Kidney epithelial cell (primary cell): ENCODE measurements at regions not wholly inside any gene's neighbourhood (a gene's known extent, or its start where the extent isn't known, plus 50 kb on each side); places are given as distances from the start of the nearest gene placed in this dataset.

ENCODE experiments used
- DNase-seq: peaks from one replicate; pipeline ENCODE4 v3.0.0-alpha.2; 2010; ENCODE audit warnings: low read depth
- H3K27me3 ChIP-seq: 2 replicates; pipeline ENCODE4 v1.6.0; 2011; ENCODE audit warnings: low read length; ENCODE audit not compliant: control insufficient read depth, insufficient read depth
- H3K36me3 ChIP-seq: 2 replicates; pipeline ENCODE4 v1.5.1; 2011; ENCODE audit warnings: low read length; ENCODE audit not compliant: control insufficient read depth, insufficient read depth
- H3K4me3 ChIP-seq: 2 replicates; pipeline ENCODE4 v1.5.1; 2011; ENCODE audit warnings: low read depth, mild to moderate bottlenecking, control low read depth, low read length
- TF ChIP-seq, protein P1 (sequence below): IDR thresholded peaks from 2 replicates; pipeline ENCODE4 v1.5.1; 2011; ENCODE audit warnings: mild to moderate bottlenecking, moderate library complexity, low read length, control low read depth, inconsistent platforms; ENCODE audit not compliant: insufficient read depth, poor library complexity, severe bottlenecking

- TF ChIP-seq, protein P1, sequence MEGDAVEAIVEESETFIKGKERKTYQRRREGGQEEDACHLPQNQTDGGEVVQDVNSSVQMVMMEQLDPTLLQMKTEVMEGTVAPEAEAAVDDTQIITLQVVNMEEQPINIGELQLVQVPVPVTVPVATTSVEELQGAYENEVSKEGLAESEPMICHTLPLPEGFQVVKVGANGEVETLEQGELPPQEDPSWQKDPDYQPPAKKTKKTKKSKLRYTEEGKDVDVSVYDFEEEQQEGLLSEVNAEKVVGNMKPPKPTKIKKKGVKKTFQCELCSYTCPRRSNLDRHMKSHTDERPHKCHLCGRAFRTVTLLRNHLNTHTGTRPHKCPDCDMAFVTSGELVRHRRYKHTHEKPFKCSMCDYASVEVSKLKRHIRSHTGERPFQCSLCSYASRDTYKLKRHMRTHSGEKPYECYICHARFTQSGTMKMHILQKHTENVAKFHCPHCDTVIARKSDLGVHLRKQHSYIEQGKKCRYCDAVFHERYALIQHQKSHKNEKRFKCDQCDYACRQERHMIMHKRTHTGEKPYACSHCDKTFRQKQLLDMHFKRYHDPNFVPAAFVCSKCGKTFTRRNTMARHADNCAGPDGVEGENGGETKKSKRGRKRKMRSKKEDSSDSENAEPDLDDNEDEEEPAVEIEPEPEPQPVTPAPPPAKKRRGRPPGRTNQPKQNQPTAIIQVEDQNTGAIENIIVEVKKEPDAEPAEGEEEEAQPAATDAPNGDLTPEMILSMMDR = no peak
- H3K27me3 ChIP-seq = no peaks in the 10 kb centered on the region
- no peaks in the 10 kb centered on the region for H3K36me3 ChIP-seq
- DNase-seq = no peak
- no peak overlapping the region for H3K4me3 ChIP-seq
Measured at GRCh38 chr7:33702514-33703054, 202.8 kb upstream of the BMPER start.

- TF ChIP-seq, protein P1 = no peak
- Histone ChIP-seq H3K27me3 (no peaks in the 10 kb centered on the region), H3K4me3 (no peak overlapping the region), H3K36me3 (no peaks in the 10 kb centered on the region)
- no peak for DNase-seq
Measured at GRCh38 chr7:33705333-33705833, 200.0 kb upstream of the BMPER start.

- Histone ChIP-seq H3K27me3 (no peaks in the 10 kb centered on the region), H3K4me3 (no peak overlapping the region), H3K36me3 (no peaks in the 10 kb centered on the region)
- no peak for DNase-seq
- TF ChIP-seq, protein P1 = no peak
Measured at GRCh38 chr7:33706186-33706585, 199.2 kb upstream of the BMPER start.

- TF ChIP-seq, protein P1 = no peak
- no peak overlapping the region for H3K4me3 ChIP-seq
- no peaks in the 10 kb centered on the region for H3K36me3 ChIP-seq
- no peak for DNase-seq
- no peaks in the 10 kb centered on the region for H3K27me3 ChIP-seq
Measured at GRCh38 chr7:33706771-33707200, 198.6 kb upstream of the BMPER start.

- Histone ChIP-seq H3K4me3 (no peak overlapping the region), H3K27me3 (no peaks in the 10 kb centered on the region), H3K36me3 (no peaks in the 10 kb centered on the region)
- no peak for DNase-seq
- TF ChIP-seq, protein P1 = no peak
Measured at GRCh38 chr7:33707427-33707826, 197.9 kb upstream of the BMPER start.

GRCh38 chr7:33710608-33711007, 194.7 kb upstream of the BMPER start:
- DNase-seq = no peak
- H3K4me3 ChIP-seq = no peak overlapping the region
- H3K27me3 ChIP-seq = no peaks in the 10 kb centered on the region
- H3K36me3 ChIP-seq = no peaks in the 10 kb centered on the region
- TF ChIP-seq, protein P1 = no peak
